Mononuclear cell (primary cell): ENCODE measurements at regions not wholly inside any gene's neighbourhood (a gene's known extent, or its start where the extent isn't known, plus 50 kb on each side); places are given as distances from the start of the nearest gene placed in this dataset.

ENCODE experiments used
- H3K27me3 ChIP-seq: 2 replicates; pipeline ENCODE4 v1.6.0; 2011; ENCODE audit warnings: low read length, control low read depth; ENCODE audit not compliant: insufficient read depth
- H3K4me1 ChIP-seq: 2 replicates; pipeline ENCODE4 v1.5.1; 2011; ENCODE audit warnings: mild to moderate bottlenecking, low read length, control low read depth; ENCODE audit not compliant: insufficient read depth
- H3K4me3 ChIP-seq: 2 replicates; pipeline ENCODE4 v1.5.1; 2011; ENCODE audit warnings: mild to moderate bottlenecking, low read length, moderate library complexity
- H3K9me3 ChIP-seq: 2 replicates; pipeline ENCODE4 v1.5.1; 2011; ENCODE audit warnings: low read depth, mild to moderate bottlenecking, control low read depth, low read length

DNA sequence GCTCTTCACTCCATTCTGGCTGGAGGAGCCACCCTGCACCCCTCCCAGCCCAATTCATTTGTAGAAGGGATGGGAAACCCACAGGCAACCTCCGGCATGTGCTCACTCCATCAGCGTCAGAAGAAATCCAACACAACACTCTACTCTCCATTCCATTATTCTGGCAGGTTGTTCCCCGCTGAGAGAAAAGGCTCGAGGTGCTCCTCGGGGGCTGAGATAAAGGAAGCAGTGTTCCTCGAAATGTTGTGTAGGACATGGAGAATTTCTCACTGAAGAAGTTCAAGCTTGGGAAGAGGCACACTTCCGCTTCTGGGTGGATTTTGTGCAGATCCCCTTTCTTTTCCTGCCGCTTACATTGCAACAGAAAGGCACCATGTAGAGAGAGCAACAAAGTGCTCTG, 355.0 kb upstream of the CFAP20DC start:
- no peak overlapping the region for H3K4me3 ChIP-seq
- H3K4me1 ChIP-seq: no peaks in the 10 kb centered on the region
- H3K9me3 ChIP-seq: no peaks in the 10 kb centered on the region
- H3K27me3 ChIP-seq: no peaks in the 10 kb centered on the region

DNA sequence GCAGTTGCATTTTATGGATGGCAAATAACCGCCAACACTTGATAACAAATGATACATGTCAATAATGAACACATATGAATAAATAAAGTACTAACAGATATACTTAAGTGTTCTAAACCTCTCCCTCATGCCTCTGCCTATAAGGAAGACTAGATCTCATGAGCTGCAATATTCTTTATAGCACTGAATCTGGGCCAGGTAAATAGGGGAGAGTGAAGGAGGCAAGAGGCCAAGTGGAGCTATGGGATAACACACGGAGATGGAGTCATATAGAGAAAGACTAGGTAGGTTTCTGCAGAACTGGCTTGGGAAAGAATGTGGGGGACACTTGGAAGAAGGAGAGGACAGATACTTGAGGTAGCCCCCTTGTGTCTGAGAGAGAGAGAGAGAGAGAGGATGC, 354.2 kb upstream of the CFAP20DC start:
- Histone ChIP-seq H3K27me3 (no peaks in the 10 kb centered on the region), H3K9me3 (no peaks in the 10 kb centered on the region), H3K4me1 (no peaks in the 10 kb centered on the region), H3K4me3 (no peak overlapping the region)

DNA sequence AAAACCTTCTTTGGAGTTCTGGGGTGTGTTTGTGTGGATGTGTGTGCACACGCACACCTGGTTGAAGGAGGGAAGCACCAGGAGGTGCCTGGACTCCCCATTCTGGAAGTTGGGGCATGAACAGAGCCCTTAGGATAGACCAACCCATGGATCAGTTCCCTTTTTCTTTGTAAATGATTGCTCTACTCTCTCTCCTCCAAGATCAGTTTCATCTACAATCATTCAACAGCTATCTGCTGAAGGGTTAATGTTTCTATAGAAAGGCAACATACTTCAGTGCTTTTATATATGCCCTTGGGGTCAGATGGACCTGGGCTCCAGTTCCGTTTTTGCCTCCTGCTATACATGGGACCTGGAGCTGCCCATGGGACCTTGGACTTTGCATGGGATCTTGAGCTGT, 352.1 kb upstream of the CFAP20DC start:
- Histone ChIP-seq H3K4me1 (no peaks in the 10 kb centered on the region), H3K27me3 (no peaks in the 10 kb centered on the region), H3K4me3 (no peak overlapping the region), H3K9me3 (no peaks in the 10 kb centered on the region)

DNA sequence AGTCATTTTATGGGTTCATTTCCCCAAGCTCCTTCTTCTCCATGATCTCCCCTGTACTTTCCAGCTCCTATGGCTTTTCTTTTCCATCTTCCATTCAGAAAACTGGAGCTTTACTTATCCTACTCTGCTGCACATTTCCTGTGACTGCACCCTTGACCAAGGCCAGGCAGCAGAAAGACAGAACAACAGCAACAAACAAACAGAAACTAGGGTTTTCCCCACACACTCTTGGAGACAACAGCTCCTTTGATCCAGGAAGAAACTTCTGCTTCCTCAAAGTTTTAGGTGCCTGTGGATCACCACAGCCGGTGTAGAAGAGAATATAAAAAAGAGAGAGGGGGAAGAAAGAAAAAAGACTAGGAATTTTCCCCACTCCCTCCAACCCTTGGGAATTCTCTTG, 342.3 kb upstream of the CFAP20DC start:
- peaks cover 12% of the 10 kb centered on the region for H3K4me1 ChIP-seq

DNA sequence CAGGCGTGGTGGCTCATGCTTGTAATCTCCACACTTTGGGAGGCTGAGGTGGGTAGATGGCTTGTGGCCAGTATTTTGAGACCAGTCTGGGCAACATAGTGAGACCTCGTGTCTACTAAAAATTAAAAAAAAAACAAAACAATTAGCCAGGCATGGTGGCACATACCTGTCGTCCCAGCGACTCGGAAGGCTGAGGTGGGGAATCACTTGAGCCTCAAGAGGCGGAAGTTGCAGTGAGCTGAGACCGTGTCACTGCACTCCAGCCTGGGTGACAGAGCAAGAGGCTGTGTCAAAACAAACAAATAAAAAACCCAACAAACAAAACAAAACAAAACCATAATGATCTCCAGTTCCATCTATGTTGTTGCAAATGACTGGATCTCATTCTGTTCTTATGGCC, 341.3 kb upstream of the CFAP20DC start:
- Histone ChIP-seq H3K4me1 (peaks cover 20% of the 10 kb centered on the region), H3K9me3 (no peaks in the 10 kb centered on the region), H3K4me3 (no peak overlapping the region), H3K27me3 (no peaks in the 10 kb centered on the region)

More for the DNA sequence above, 342.3 kb upstream of the CFAP20DC start:
- Histone ChIP-seq H3K9me3 (no peaks in the 10 kb centered on the region), H3K27me3 (no peaks in the 10 kb centered on the region), H3K4me3 (no peak overlapping the region)

DNA sequence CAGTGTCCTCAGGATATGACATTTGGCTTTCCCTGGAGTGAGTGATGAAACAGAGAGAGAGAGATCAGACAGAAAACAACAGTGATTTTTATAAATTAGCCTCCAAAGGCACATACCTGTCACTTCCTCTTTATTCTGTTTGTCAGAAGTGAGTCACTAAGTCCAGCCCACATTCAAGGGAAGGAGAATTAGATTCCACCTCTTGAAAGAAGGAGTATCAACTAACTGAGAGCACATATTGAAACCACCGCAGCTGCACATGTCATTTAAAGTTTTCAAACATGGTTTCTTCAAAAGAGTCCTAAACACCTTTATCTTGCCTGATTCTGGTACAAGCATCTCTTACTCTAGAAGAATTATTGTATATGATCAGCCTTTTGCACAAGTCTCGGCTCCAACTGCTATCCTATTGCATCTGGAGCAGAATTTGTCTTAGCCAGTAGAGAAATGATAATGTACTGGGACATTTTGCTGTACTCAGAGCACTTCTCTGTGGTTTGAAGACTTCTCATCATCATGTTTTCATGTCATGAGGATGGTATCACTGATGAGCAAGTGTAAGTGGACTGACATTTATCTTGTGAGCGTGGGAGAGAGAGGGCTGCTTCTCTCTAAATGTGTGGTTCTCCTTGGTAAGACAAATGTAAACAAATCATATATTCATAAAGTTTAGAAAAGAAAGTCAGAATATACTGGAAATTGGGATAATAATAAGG, 338.9 kb upstream of the CFAP20DC start:
- peaks cover 29% of the 10 kb centered on the region for H3K4me1 ChIP-seq
- no peaks in the 10 kb centered on the region for H3K9me3 ChIP-seq
- no peak overlapping the region for H3K4me3 ChIP-seq
- no peaks in the 10 kb centered on the region for H3K27me3 ChIP-seq

DNA sequence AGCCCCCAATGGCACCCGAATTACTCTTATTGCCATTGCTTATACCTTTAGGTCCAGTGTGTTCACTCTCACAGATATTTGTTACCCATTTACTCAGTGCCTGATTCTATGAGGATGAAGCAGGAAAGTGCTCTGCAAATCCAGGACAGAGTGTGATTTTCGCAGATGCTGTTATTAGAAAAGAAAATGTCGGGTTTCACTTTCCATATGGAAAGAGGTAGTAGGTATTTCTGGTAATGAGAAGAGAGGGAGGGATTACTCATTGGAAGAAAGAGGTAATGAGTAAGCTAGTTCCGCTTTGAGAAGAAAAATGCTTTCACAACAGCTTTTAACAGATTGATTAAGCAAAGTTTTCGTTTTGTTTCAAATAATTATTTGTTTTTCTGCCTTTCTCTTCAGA, 336.3 kb upstream of the CFAP20DC start:
- H3K4me3 ChIP-seq: no peak overlapping the region

DNA sequence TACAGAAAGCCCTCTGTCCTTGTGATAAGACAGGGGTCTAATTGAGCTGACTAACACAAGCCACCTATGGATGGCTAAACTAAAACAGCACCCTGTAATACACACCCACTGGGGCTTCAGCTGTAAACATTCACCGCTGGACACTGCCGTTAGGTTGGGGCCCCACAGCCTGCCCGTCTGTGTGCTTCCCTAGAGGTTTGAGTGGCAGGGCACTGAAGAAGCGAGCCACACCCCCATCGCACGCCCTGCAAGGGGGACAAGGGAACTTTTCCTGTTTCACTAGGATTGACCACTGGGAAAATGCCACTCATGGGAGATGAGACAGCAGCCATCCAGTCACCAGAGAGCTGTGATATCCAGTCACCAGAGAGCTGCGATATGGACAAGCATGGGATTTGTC, 335.7 kb upstream of the CFAP20DC start:
- Histone ChIP-seq H3K4me3 (no peak overlapping the region), H3K9me3 (no peaks in the 10 kb centered on the region), H3K27me3 (no peaks in the 10 kb centered on the region), H3K4me1 (peaks cover 36% of the 10 kb centered on the region)

More for the DNA sequence above, 336.3 kb upstream of the CFAP20DC start:
- H3K9me3 ChIP-seq: no peaks in the 10 kb centered on the region
- H3K4me1 ChIP-seq: peaks cover 36% of the 10 kb centered on the region
- no peaks in the 10 kb centered on the region for H3K27me3 ChIP-seq

DNA sequence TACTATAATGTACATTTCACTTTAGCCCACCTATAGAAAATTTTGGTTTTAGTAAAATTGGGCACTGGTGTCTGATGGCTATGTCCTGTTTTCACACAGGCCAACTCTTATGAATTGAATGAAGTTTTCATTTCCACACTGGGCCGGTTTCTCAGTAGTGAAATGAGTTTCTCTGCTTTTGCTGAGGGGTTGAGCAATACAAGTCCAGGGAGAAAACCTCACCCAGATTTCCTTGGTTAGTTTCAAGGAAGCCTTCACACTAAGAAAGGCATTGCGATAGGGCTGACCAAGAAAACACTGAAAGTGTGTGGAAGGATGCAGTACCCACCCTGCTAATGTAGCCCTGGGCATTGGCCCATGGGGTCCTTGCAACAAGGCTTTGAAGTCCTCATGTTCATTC, 331.5 kb upstream of the CFAP20DC start:
- H3K9me3 ChIP-seq: no peaks in the 10 kb centered on the region
- peaks cover 16% of the 10 kb centered on the region for H3K4me1 ChIP-seq
- H3K27me3 ChIP-seq: no peaks in the 10 kb centered on the region
- H3K4me3 ChIP-seq: no peak overlapping the region

DNA sequence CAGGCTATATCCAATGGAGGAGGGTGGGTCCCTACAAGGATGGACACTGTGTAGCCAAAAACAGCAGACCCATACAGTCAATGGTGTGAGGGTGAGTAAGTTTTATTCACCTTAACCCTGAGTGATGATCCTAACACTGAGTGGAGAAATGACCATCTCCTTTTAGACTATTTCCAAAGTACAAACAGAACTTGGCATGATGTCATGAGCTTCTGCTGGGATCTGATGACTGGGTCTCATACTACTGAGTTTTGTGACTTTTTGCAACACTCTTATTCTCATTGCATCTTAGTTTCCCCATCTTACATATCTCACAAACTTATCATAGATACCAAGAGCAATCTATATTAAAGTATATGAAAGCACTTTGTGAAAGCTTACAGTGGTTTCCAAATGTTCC, 330.3 kb upstream of the CFAP20DC start:
- Histone ChIP-seq H3K9me3 (no peaks in the 10 kb centered on the region), H3K27me3 (no peaks in the 10 kb centered on the region), H3K4me1 (peaks cover 8% of the 10 kb centered on the region), H3K4me3 (no peak overlapping the region)

DNA sequence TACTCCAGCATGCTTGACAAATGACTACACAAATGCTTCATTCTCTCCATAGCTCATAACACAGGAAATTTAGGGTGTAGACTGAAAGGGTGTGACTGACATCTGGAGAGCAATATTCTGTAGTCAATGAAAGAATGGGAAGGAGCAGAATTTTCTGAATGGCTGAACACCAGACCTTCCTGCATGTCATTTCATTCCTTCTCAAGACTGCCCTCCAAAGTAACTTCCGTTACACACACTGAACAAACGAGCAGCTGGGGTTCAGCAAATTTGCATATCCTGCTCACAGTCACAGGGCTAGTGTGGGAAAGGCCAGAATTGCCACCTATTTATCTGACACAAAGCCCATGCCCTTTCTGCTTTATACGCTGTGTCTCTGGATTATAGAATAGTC, 325.0 kb upstream of the CFAP20DC start:
- Histone ChIP-seq H3K4me3 (no peak overlapping the region), H3K27me3 (no peaks in the 10 kb centered on the region), H3K9me3 (no peaks in the 10 kb centered on the region), H3K4me1 (no peaks in the 10 kb centered on the region)

DNA sequence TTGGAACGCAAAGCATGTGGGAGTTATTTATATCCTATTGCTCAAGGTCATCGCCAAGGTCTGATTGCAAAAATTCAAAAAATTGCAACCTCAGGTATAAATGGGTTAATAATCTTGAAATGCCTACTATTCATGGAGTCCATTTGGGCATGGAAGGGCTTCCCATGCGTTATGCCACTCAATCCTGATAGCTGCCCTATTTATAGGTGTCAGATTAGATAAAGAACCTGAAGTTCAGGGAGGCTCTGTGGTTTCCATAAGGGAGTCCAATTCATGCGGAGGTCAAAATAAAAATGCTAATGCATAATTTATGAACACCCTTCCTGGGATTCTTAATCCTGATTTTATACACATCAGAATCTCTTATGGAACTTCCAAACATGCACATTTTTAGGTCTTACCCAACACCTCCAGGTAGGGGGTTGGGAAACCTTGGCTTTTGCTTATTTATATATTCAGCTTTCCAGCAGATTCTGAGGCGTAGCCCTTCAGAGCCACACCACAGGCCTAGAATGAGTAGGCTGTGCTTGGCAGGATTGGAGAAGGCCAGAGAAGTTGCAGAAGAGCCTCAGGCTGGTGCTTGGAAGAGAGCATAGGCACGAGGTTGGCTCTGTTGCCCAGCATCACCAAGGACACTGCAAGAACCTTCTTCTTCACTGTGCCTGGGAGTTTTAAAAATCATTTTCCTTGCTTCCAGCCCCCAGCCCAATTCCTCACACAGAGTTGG, 324.4 kb upstream of the CFAP20DC start:
- Histone ChIP-seq H3K4me1 (no peaks in the 10 kb centered on the region), H3K27me3 (no peaks in the 10 kb centered on the region), H3K4me3 (no peak overlapping the region), H3K9me3 (no peaks in the 10 kb centered on the region)

DNA sequence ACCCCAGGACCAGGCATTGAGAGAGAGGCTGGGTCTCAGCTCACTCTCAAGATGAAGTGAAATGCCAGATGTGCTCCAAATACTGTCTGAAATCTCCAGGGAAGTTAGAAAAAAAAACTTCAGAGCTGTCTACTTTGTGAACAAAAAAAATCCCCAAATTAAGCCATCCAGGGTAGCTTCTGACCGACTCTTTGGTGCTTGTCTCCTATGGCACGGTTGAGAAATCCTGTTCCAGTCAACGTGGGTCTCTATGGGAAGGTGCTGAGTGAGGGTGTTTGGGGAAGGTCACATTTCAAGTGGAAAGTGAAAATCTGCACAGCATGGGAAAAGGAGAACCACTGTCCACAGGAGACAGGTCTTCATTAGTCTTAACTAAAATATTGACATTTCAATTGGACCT, 322.5 kb upstream of the CFAP20DC start:
- H3K27me3 ChIP-seq: no peaks in the 10 kb centered on the region
- peaks cover 7% of the 10 kb centered on the region for H3K4me1 ChIP-seq
- no peaks in the 10 kb centered on the region for H3K9me3 ChIP-seq
- H3K4me3 ChIP-seq: no peak overlapping the region

DNA sequence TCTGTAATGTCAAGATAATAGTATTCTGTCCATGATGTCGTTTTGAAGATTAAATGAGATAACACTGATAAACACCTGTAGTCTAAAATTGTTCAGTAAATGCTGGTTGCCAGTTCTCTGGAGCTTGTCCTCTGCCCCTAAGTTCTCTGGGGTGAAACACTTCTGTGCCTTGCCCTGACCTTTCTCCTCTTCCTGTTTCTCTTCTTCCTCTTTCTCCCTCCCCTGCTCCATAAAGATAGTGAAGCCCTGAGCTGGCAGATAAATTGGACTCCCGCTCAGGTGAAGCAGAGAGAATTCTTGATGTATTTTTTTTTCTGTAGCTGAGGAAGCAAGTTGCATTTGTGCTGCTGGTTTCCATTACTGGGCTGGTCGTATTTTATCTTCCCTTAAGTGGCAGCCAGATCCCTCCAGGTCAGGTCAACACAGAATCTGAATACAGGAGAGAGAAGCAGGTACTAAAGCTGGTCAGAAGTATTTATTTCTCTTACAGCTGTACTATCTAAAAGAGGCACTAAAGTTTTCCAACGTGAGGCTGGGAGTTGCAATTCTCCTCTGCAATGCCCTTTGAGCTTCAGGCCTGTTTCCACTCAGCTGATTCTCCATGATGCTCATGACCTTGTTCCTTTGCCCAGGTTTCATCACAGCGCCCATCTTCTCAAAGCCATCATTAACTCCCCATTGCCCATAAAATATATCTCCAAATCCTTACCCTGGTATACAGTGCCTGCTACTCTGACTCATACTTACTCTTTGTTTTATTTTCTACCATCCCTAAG, 319.3 kb upstream of the CFAP20DC start:
- Histone ChIP-seq H3K9me3 (no peaks in the 10 kb centered on the region), H3K27me3 (no peaks in the 10 kb centered on the region), H3K4me1 (peaks cover 7% of the 10 kb centered on the region), H3K4me3 (no peak overlapping the region)

DNA sequence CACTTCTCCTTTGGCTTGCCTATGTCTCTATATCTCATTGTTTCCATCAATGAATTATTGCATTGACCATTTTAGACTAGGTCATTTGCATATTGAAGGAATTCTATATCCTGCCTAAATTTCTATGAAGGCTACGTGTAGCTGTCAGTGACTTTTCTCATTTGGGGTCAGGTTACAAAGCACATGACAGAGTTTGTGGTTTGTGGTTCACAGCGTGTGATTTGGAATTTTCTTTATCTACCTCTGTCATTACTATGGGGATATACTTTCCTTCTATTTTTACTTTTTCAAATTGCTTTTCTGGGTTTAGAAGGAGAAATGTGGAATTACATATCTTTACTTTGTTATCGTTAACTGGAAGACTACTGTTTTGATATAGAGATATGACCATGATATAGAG, 317.3 kb upstream of the CFAP20DC start:
- H3K9me3 ChIP-seq: no peaks in the 10 kb centered on the region
- no peaks in the 10 kb centered on the region for H3K27me3 ChIP-seq
- H3K4me1 ChIP-seq: peaks cover 7% of the 10 kb centered on the region
- H3K4me3 ChIP-seq: no peak overlapping the region
